HepG2 (cell line): ENCODE measurements at regions not wholly inside any gene's neighbourhood (a gene's known extent, or its start where the extent isn't known, plus 50 kb on each side); places are given as distances from the start of the nearest gene placed in this dataset.

ENCODE experiments used
- HOXA7 ChIP-seq: sonication (generic); formaldehyde crosslinking; IDR thresholded peaks from 2 replicates; pipeline ENCODE4 v1.8.1; 2022; ENCODE audit warnings: mild to moderate bottlenecking, missing genetic modification reagents, moderate library complexity
- IRF2 ChIP-seq: IDR thresholded peaks from 2 replicates; pipeline ENCODE4 v1.6.1; 2018; ENCODE audit warnings: missing genetic modification reagents, missing compliant biosample characterization
- PAF1 ChIP-seq: IDR thresholded peaks from 2 replicates; pipeline ENCODE4 v1.6.1; 2016; ENCODE audit warnings: missing genetic modification reagents, missing compliant biosample characterization
- THAP7 ChIP-seq: sonication (generic); formaldehyde crosslinking; IDR thresholded peaks from 2 replicates; pipeline ENCODE4 v1.8.1; 2023; ENCODE audit warnings: mild to moderate bottlenecking, missing genetic modification reagents
- ZNF468 ChIP-seq: sonication (generic); formaldehyde crosslinking; IDR thresholded peaks from 2 replicates; pipeline ENCODE4 v1.8.0; 2022; ENCODE audit warnings: mild to moderate bottlenecking, moderate library complexity, missing genetic modification reagents
- ZNF800 ChIP-seq: sonication (generic); formaldehyde crosslinking; IDR thresholded peaks from 2 replicates; pipeline ENCODE4 v1.4.0; 2020; ENCODE audit warnings: missing genetic modification reagents
- TF ChIP-seq, protein P1 (sequence below): sonication (generic); formaldehyde crosslinking; IDR thresholded peaks from 2 replicates; pipeline ENCODE4 v1.4.0; 2020; ENCODE audit warnings: missing genetic modification reagents, borderline replicate concordance
- TF ChIP-seq, protein P2 (sequence below): sonication (generic); formaldehyde crosslinking; IDR thresholded peaks from 2 replicates; pipeline ENCODE4 v1.4.0; 2020; ENCODE audit warnings: missing genetic modification reagents

DNA sequence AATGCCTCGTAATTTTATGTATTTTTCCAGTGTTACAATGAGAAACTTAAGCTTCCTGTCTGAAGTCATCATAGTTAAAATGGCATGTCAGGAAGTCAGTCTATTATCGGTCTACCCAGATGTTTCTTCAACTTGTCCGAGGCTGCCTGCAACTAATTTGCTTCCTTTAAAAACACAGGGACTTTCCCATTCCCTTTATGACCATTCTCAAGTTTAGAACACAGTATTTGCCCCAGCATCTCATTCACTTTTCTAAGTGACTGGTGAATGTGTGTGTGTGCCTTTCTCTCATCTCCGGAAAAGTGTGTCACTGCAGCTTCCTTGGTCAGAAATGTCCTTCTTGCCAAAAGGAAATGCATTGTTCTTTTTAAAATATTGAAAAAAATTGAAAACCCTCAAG lies 466.6 kb downstream of the RAP2B start (continued):
- TF ChIP-seq, protein P1, sequence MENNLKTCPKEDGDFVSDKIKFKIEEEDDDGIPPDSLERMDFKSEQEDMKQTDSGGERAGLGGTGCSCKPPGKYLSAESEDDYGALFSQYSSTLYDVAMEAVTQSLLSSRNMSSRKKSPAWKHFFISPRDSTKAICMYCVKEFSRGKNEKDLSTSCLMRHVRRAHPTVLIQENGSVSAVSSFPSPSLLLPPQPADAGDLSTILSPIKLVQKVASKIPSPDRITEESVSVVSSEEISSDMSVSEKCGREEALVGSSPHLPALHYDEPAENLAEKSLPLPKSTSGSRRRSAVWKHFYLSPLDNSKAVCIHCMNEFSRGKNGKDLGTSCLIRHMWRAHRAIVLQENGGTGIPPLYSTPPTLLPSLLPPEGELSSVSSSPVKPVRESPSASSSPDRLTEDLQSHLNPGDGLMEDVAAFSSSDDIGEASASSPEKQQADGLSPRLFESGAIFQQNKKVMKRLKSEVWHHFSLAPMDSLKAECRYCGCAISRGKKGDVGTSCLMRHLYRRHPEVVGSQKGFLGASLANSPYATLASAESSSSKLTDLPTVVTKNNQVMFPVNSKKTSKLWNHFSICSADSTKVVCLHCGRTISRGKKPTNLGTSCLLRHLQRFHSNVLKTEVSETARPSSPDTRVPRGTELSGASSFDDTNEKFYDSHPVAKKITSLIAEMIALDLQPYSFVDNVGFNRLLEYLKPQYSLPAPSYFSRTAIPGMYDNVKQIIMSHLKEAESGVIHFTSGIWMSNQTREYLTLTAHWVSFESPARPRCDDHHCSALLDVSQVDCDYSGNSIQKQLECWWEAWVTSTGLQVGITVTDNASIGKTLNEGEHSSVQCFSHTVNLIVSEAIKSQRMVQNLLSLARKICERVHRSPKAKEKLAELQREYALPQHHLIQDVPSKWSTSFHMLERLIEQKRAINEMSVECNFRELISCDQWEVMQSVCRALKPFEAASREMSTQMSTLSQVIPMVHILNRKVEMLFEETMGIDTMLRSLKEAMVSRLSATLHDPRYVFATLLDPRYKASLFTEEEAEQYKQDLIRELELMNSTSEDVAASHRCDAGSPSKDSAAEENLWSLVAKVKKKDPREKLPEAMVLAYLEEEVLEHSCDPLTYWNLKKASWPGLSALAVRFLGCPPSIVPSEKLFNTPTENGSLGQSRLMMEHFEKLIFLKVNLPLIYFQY: no peak
- TF ChIP-seq ZNF468 (CRISPR knock-in tag) (no peak), THAP7 (CRISPR knock-in tag) (no peak), IRF2 (CRISPR knock-in tag) (no peak), ZNF800 (CRISPR knock-in tag) (no peak), PAF1 (CRISPR knock-in tag) (no peak), HOXA7 (CRISPR knock-in tag) (no peak)
- TF ChIP-seq, protein P2, sequence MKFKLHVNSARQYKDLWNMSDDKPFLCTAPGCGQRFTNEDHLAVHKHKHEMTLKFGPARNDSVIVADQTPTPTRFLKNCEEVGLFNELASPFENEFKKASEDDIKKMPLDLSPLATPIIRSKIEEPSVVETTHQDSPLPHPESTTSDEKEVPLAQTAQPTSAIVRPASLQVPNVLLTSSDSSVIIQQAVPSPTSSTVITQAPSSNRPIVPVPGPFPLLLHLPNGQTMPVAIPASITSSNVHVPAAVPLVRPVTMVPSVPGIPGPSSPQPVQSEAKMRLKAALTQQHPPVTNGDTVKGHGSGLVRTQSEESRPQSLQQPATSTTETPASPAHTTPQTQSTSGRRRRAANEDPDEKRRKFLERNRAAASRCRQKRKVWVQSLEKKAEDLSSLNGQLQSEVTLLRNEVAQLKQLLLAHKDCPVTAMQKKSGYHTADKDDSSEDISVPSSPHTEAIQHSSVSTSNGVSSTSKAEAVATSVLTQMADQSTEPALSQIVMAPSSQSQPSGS: no peak
